ENCODE measurements at regions not wholly inside any gene's neighbourhood (a gene's known extent, or its start where the extent isn't known, plus 50 kb on each side); places are given as distances from the start of the nearest gene placed in this dataset.

DNA sequence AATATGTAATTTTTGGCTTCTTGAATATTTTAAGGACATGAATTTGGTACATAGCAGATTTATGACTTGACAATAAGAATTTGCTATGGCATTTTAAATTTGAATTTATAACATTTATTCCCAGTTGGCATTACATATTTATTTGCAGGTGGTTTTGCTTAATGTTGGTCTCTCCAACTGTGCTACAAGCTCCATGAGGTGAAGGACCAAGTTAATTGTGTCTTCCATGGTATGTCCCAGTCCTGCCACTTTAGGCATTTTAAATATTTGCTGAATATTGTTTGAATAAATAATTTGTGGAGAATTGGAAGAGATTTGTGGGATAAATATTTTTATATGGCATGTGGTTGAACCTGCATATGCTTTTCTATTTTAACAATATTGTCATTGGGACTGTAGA, 253.4 kb upstream of the RIOK2 start:
- no peak overlapping the region for H3K27ac ChIP-seq
- H3K27me3 ChIP-seq = no peaks in the 10 kb centered on the region
- intact Hi-C loops (cut with DNase I; ENCODE audit: low total_unique reads) = no loop called here
- no peak for TF ChIP-seq POLR2A (IDR thresholded peaks at IDR 0.05)
- TF ChIP-seq, protein P1, sequence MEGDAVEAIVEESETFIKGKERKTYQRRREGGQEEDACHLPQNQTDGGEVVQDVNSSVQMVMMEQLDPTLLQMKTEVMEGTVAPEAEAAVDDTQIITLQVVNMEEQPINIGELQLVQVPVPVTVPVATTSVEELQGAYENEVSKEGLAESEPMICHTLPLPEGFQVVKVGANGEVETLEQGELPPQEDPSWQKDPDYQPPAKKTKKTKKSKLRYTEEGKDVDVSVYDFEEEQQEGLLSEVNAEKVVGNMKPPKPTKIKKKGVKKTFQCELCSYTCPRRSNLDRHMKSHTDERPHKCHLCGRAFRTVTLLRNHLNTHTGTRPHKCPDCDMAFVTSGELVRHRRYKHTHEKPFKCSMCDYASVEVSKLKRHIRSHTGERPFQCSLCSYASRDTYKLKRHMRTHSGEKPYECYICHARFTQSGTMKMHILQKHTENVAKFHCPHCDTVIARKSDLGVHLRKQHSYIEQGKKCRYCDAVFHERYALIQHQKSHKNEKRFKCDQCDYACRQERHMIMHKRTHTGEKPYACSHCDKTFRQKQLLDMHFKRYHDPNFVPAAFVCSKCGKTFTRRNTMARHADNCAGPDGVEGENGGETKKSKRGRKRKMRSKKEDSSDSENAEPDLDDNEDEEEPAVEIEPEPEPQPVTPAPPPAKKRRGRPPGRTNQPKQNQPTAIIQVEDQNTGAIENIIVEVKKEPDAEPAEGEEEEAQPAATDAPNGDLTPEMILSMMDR (IDR thresholded peaks at IDR 0.05 in 4 of 5, conservative IDR thresholded peaks at IDR 0.05 in 1 of 5) = no peak
- in situ Hi-C loops (cut with MboI; ENCODE audit: low sequenced_read_pairs in 4 of 4) = no loop called here
- H3K4me3 ChIP-seq = no peak overlapping the region
- no peaks in the 10 kb centered on the region for H3K4me1 ChIP-seq
- H3K9me3 ChIP-seq = no peaks in the 10 kb centered on the region
- ATAC-seq = no peak
- H3K36me3 ChIP-seq = no peaks in the 10 kb centered on the region
- no peak for DNase-seq

DNA sequence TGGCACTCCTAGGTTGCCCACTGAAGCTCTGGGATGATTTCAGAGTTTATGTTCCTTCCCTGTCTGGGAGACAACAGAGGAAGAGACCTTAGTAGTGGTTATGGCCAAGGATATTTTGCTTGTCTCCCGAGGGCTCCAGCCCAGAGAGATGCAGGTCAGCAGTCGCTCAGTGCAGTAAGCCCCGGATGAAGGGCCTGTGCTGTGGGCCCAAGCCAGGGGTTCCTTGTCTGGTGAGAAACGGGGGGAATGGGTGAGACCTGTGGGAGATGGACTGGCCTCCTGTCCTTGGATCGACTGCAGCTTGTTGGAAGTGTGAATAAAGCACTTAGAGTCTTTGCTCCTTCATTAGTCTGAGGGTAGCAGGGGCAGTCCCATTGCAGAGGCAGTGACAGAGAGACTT, 260.7 kb upstream of the RIOK2 start:
- intact Hi-C loops (cut with DNase I; ENCODE audit: low total_unique reads) = no loop called here

DNA sequence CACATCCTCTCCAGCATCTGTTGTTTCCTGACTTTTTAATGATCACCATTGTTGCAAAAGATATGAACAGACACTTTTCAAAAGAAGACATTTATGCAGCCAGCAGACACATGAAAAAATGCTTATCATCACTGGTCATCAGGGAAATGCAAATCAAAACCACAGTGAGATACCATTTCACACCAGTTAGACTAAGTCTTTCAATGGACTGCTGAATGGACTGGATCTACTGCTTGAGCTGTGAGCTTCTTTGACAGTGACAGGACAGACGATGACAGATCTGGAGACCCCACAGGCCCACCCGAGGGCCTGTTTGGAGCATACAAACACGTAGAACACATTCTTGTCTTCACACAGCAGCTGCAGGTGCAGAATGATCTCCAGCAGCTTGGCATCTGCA, 266.1 kb upstream of the RIOK2 start:
- ATAC-seq = no peak
- TF ChIP-seq, protein P1 (IDR thresholded peaks at IDR 0.05 in 4 of 5, conservative IDR thresholded peaks at IDR 0.05 in 1 of 5) = no peak
- TF ChIP-seq POLR2A (IDR thresholded peaks at IDR 0.05) = no peak
- Histone ChIP-seq H3K4me1 (no peaks in the 10 kb centered on the region), H3K27ac (no peak overlapping the region), H3K27me3 (no peaks in the 10 kb centered on the region), H3K36me3 (no peaks in the 10 kb centered on the region), H3K9me3 (no peaks in the 10 kb centered on the region), H3K4me3 (no peak overlapping the region)
- in situ Hi-C loops (cut with MboI; ENCODE audit: low sequenced_read_pairs in 4 of 4) = no loop called here
- intact Hi-C loops (cut with DNase I; ENCODE audit: low total_unique reads) = no loop called here
- no peak for DNase-seq

More for the DNA sequence above, 260.7 kb upstream of the RIOK2 start:
- no peak for ATAC-seq
- DNase-seq = no peak
- no peak for TF ChIP-seq POLR2A (IDR thresholded peaks at IDR 0.05)
- TF ChIP-seq, protein P1 (IDR thresholded peaks at IDR 0.05 in 4 of 5, conservative IDR thresholded peaks at IDR 0.05 in 1 of 5) = no peak
- H3K27me3 ChIP-seq = no peaks in the 10 kb centered on the region
- no peaks in the 10 kb centered on the region for H3K36me3 ChIP-seq
- in situ Hi-C loops (cut with MboI; ENCODE audit: low sequenced_read_pairs in 4 of 4) = no loop called here
- H3K4me1 ChIP-seq = no peaks in the 10 kb centered on the region
- no peaks in the 10 kb centered on the region for H3K9me3 ChIP-seq
- no peak overlapping the region for H3K4me3 ChIP-seq
- H3K27ac ChIP-seq = no peak overlapping the region

DNA sequence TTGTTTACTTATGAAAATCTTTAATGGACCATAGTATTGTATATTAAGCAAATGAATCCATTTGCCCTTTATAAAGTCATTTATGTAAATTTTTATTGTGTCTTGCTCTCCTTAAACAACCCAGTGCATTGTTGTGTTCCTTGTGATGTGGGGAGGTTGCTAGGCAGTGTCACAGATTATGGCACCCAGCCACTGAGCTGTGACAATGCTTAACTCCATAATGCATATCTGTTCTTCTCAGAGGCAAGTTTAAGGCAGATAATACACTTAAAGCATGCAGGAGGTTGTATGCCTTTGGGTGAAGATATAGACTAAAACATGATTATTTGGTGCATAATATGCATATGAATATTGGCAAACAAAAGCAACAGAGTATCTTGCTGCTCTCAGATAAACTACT, 269.6 kb upstream of the RIOK2 start:
- TF ChIP-seq POLR2A (IDR thresholded peaks at IDR 0.05) = no peak
- TF ChIP-seq, protein P1 (IDR thresholded peaks at IDR 0.05 in 4 of 5, conservative IDR thresholded peaks at IDR 0.05 in 1 of 5) = no peak
- H3K27ac ChIP-seq = no peak overlapping the region
- intact Hi-C loops (cut with DNase I; ENCODE audit: low total_unique reads) = no loop called here
- no peaks in the 10 kb centered on the region for H3K9me3 ChIP-seq
- H3K4me3 ChIP-seq = no peak overlapping the region
- no peaks in the 10 kb centered on the region for H3K36me3 ChIP-seq
- in situ Hi-C loops (cut with MboI; ENCODE audit: low sequenced_read_pairs in 4 of 4) = no loop called here
- ATAC-seq = no peak
- H3K27me3 ChIP-seq = no peaks in the 10 kb centered on the region
- DNase-seq = no peak
- no peaks in the 10 kb centered on the region for H3K4me1 ChIP-seq

DNA sequence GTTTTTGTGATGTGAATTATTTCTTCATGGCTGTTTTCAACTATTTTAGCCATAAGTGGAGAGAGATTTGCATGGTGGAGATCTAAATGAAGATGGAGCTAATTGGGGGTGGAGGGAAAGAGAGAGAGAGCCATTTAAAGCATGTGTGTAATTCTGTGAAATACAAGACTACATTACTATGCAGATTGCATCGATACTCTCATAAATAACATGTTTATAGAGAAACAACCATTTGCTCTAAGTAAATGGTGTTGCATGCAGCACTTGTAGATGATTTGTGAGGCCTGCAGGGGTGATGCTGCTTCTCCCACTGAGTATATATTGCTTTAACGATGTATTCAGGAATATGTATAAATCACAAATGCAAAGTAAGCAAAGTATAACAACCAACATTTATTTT, 270.2 kb upstream of the RIOK2 start:
- Histone ChIP-seq H3K4me3 (no peak overlapping the region), H3K9me3 (no peaks in the 10 kb centered on the region), H3K36me3 (no peaks in the 10 kb centered on the region), H3K4me1 (no peaks in the 10 kb centered on the region), H3K27ac (no peak overlapping the region), H3K27me3 (no peaks in the 10 kb centered on the region)
- in situ Hi-C loops (cut with MboI; ENCODE audit: low sequenced_read_pairs in 4 of 4) = no loop called here
- no peak for ATAC-seq
- intact Hi-C loops (cut with DNase I; ENCODE audit: low total_unique reads) = no loop called here
- DNase-seq = no peak
- TF ChIP-seq POLR2A (IDR thresholded peaks at IDR 0.05) = no peak
- TF ChIP-seq, protein P1 (IDR thresholded peaks at IDR 0.05 in 4 of 5, conservative IDR thresholded peaks at IDR 0.05 in 1 of 5) = no peak

Data from gastrocnemius medialis (tissue), 4 donors.